Posterior cingulate gyrus (tissue), 11 donors: ENCODE measurements at regions not wholly inside any gene's neighbourhood (a gene's known extent, or its start where the extent isn't known, plus 50 kb on each side); places are given as distances from the start of the nearest gene placed in this dataset.
A peak's percentile ranks its signal among the peaks of the same experiment; 100 is the strongest.

Experiments used
- DNase-seq, 10 donors: peaks; one replicate each; pipeline versions ENCODE4 v3.0.0 to v3.0.0-alpha.2; 2020 to 2021; ENCODE audit warnings: mixed read lengths in 3 of 10
- intact Hi-C: fragments of 100-400 bp; cut with DNase I; formaldehyde crosslinking; loops from one replicate; pipeline ENCODE4 v1.15.1; 2023

- intact Hi-C loops = loop anchor here (1.0 to 5.0 kb wide), 4 partner anchors 183 to 533 kb away; no protein-coding TSS in a partner anchor
- peak; percentile 42 to 95 (median 78) for DNase-seq
Observed at GRCh38 chr1:47710329-47711071, 272.7 kb downstream of the FOXD2 start.
